Hepatocyte (in vitro differentiated cells): ENCODE measurements at regions not wholly inside any gene's neighbourhood (a gene's known extent, or its start where the extent isn't known, plus 50 kb on each side); places are given as distances from the start of the nearest gene placed in this dataset.

ENCODE experiments used
- DNase-seq: peaks from one replicate; pipeline ENCODE4 v3.0.0-alpha.2; 2016; ENCODE audit warnings: low spot score
- H2AFZ ChIP-seq: fragments of 200-600 bp; sonication (generic); 2 replicates; pipeline ENCODE4 v1.6.0; 2016; ENCODE audit warnings: antibody characterized with exemption, mild to moderate bottlenecking
- H3K27ac ChIP-seq: fragments of 200-600 bp; sonication (generic); 2 replicates; pipeline ENCODE4 v1.5.1; 2016; ENCODE audit warnings: mild to moderate bottlenecking
- H3K27me3 ChIP-seq: fragments of 200-600 bp; sonication (generic); 2 replicates; pipeline ENCODE4 v1.6.1; 2016
- H3K36me3 ChIP-seq: fragments of 200-600 bp; sonication (generic); replicated peaks from 2 replicates; pipeline ENCODE4 v1.5.1; 2016; ENCODE audit warnings: low read depth; ENCODE audit not compliant: insufficient read depth
- H3K4me1 ChIP-seq: fragments of 200-600 bp; sonication (generic); 2 replicates; pipeline ENCODE4 v1.5.1; 2016; ENCODE audit warnings: mild to moderate bottlenecking, moderate library complexity; ENCODE audit not compliant: insufficient read depth
- H3K4me2 ChIP-seq: fragments of 200-600 bp; sonication (generic); 2 replicates; pipeline ENCODE4 v1.6.0; 2016
- H3K4me3 ChIP-seq: fragments of 200-600 bp; sonication (generic); 2 replicates; pipeline ENCODE4 v1.5.1; 2016; ENCODE audit warnings: mild to moderate bottlenecking
- H3K79me2 ChIP-seq: fragments of 200-600 bp; sonication (generic); 2 replicates; pipeline ENCODE4 v1.6.0; 2017; ENCODE audit warnings: mild to moderate bottlenecking
- H3K9me2 ChIP-seq: fragments of 200-600 bp; sonication (generic); replicated peaks from 2 replicates; pipeline ENCODE4 v1.6.0; 2017; ENCODE audit warnings: mild to moderate bottlenecking; ENCODE audit not compliant: insufficient read depth
- H3K9me3 ChIP-seq: fragments of 200-600 bp; sonication (generic); 2 replicates; pipeline ENCODE4 v1.5.1; 2016; ENCODE audit warnings: low read depth, mild to moderate bottlenecking
- H4K20me1 ChIP-seq: fragments of 200-600 bp; sonication (generic); 2 replicates; pipeline ENCODE4 v1.6.0; 2016; ENCODE audit warnings: mild to moderate bottlenecking; ENCODE audit not compliant: insufficient read depth, poor library complexity, severe bottlenecking
- EZH2 ChIP-seq: fragments of 200-600 bp; sonication (generic); IDR thresholded peaks from 2 replicates; pipeline ENCODE4 v1.6.1; 2016; ENCODE audit warnings: antibody characterized with exemption, mild to moderate bottlenecking, borderline replicate concordance
- EZH2phosphoT487 ChIP-seq: fragments of 200-600 bp; sonication (generic); IDR thresholded peaks from one replicate; pipeline ENCODE4 v1.6.1; 2018; ENCODE audit warnings: antibody characterized with exemption, mild to moderate bottlenecking, low read depth, moderate library complexity; ENCODE audit not compliant: unreplicated experiment, severe bottlenecking
- WGBS: methylation state at CpG from one replicate; pipeline ENCODE4 v1.1.6; 2016; ENCODE audit warnings: low lambda C conversion rate; ENCODE audit errors: missing lambda C conversion rate; 5-methylcytosine and 5-hydroxymethylcytosine counted together
- TF ChIP-seq, protein P1 (sequence below): fragments of 200-600 bp; sonication (generic); IDR thresholded peaks from 2 replicates; pipeline ENCODE4 v1.5.1; 2016; ENCODE audit warnings: antibody characterized with exemption, mild to moderate bottlenecking; ENCODE audit not compliant: poor library complexity

DNA sequence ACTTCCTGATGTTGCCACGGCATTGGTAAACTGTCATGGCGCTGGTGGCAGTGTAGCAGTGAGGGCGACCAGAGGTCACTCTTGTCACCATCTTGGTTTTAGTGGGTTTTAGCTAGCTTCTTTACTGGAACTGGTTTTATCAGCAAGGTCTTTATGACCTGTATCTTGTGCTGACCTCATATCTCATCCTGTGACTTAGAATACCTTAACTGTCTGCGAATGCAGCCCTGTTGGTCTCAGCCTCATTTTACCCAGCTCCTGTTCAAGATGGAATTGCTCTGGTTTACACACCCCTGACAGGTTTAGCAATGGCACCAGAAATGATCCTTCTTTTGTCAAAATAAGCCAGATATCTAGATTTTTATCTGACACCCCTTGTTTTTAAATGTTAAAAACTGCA is 85.3 kb downstream of the ARL4A start:
- WGBS: 100% methylated on average over 4 of the region's 4 CpGs
- Histone ChIP-seq H3K36me3 (no peaks in the 10 kb centered on the region), H3K27ac (no peak overlapping the region), H3K9me3 (no peaks in the 10 kb centered on the region), H2AFZ (no peak overlapping the region), H3K4me1 (peaks cover 13% of the 10 kb centered on the region), H3K4me2 (no peak overlapping the region), H3K79me2 (no peaks in the 10 kb centered on the region), H3K9me2 (no peaks in the 10 kb centered on the region), H3K27me3 (no peaks in the 10 kb centered on the region), H3K4me3 (no peak overlapping the region), H4K20me1 (no peaks in the 10 kb centered on the region)
- TF ChIP-seq EZH2phosphoT487: no peak
- TF ChIP-seq EZH2: no peak
- TF ChIP-seq, protein P1, sequence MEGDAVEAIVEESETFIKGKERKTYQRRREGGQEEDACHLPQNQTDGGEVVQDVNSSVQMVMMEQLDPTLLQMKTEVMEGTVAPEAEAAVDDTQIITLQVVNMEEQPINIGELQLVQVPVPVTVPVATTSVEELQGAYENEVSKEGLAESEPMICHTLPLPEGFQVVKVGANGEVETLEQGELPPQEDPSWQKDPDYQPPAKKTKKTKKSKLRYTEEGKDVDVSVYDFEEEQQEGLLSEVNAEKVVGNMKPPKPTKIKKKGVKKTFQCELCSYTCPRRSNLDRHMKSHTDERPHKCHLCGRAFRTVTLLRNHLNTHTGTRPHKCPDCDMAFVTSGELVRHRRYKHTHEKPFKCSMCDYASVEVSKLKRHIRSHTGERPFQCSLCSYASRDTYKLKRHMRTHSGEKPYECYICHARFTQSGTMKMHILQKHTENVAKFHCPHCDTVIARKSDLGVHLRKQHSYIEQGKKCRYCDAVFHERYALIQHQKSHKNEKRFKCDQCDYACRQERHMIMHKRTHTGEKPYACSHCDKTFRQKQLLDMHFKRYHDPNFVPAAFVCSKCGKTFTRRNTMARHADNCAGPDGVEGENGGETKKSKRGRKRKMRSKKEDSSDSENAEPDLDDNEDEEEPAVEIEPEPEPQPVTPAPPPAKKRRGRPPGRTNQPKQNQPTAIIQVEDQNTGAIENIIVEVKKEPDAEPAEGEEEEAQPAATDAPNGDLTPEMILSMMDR: no peak
- no peak for DNase-seq

DNA sequence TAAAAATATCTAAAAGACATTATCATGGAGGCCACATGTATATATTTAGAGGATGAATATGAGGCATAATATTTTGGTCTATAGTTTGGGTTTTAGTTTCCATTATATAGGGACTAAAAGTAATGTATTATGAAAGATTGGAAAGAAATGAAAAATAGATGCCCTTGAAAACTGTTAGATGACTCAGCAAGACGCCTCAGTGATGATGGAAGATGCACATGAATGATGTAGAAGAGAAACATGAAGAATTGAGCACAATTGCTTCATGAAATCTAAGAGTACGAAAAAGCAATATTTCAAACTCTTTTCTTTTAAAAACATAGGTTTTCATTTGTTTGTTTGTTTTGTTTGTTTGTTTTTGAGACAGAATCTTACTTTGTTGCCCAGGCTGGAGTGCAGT is 89.8 kb downstream of the ARL4A start:
- Histone ChIP-seq H2AFZ (no peak overlapping the region), H3K9me3 (no peaks in the 10 kb centered on the region), H3K4me3 (no peak overlapping the region), H3K27ac (no peak overlapping the region), H3K79me2 (no peaks in the 10 kb centered on the region), H3K36me3 (no peaks in the 10 kb centered on the region), H4K20me1 (no peaks in the 10 kb centered on the region), H3K4me1 (no peaks in the 10 kb centered on the region), H3K9me2 (no peaks in the 10 kb centered on the region), H3K4me2 (no peak overlapping the region), H3K27me3 (no peaks in the 10 kb centered on the region)
- WGBS: 91% methylated on average over 2 of the region's 2 CpGs
- no peak for DNase-seq
- TF ChIP-seq EZH2 (no peak), EZH2phosphoT487 (no peak)
- TF ChIP-seq, protein P1: no peak

DNA sequence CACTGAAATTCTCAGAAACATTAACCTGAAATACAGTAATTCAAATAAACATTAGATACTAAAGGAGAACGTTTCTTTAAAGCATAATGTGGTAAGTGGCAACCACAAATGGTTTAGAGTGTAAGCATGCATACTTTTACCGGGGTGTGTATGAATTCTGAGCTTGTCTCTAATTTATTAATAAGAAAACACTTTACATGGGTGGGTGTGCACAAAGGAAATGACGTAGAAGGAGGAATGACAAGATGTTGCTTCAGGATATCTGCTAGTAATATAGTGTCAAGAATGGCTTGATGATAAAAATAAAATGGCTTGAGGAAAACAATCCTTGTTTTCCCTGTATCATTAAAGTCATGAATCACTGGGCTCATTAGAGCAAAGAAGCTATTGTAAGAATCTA is 92.5 kb downstream of the ARL4A start:
- Histone ChIP-seq H3K4me2 (no peak overlapping the region), H3K79me2 (no peaks in the 10 kb centered on the region)

More for the DNA sequence above, 92.5 kb downstream of the ARL4A start:
- DNase-seq: no peak
- Histone ChIP-seq H3K36me3 (no peaks in the 10 kb centered on the region), H3K9me2 (no peaks in the 10 kb centered on the region), H3K4me3 (no peak overlapping the region), H4K20me1 (no peaks in the 10 kb centered on the region), H2AFZ (no peak overlapping the region), H3K4me1 (no peaks in the 10 kb centered on the region), H3K27ac (no peak overlapping the region), H3K27me3 (no peaks in the 10 kb centered on the region), H3K9me3 (no peaks in the 10 kb centered on the region)
- WGBS: 68% methylated on average over 3 of the region's 3 CpGs
- TF ChIP-seq, protein P1: no peak
- no peak for TF ChIP-seq EZH2
- TF ChIP-seq EZH2phosphoT487: no peak
